ENCODE measurements at regions not wholly inside any gene's neighbourhood (a gene's known extent, or its start where the extent isn't known, plus 50 kb on each side); places are given as distances from the start of the nearest gene placed in this dataset.

- DNase-seq (ENCODE audit: extremely low spot score in 2 of 2) = no peak
- intact Hi-C loops (cut with DNase I) = no loop called here
- Histone ChIP-seq H3K27me3 (no peaks in the 10 kb centered on the region), H3K9me3 (no peaks in the 10 kb centered on the region), H3K4me1 (no peaks in the 10 kb centered on the region), H3K27ac (no peak overlapping the region), H3K4me3 (no peak overlapping the region), H3K36me3 (no peaks in the 10 kb centered on the region)
- TF ChIP-seq POLR2A (IDR thresholded peaks at IDR 0.05) (no peak), POLR2AphosphoS5 (IDR thresholded peaks at IDR 0.05; ENCODE audit: insufficient read depth in 1 of 2, low read depth in 1 of 2) (no peak)
- TF ChIP-seq, protein P1, sequence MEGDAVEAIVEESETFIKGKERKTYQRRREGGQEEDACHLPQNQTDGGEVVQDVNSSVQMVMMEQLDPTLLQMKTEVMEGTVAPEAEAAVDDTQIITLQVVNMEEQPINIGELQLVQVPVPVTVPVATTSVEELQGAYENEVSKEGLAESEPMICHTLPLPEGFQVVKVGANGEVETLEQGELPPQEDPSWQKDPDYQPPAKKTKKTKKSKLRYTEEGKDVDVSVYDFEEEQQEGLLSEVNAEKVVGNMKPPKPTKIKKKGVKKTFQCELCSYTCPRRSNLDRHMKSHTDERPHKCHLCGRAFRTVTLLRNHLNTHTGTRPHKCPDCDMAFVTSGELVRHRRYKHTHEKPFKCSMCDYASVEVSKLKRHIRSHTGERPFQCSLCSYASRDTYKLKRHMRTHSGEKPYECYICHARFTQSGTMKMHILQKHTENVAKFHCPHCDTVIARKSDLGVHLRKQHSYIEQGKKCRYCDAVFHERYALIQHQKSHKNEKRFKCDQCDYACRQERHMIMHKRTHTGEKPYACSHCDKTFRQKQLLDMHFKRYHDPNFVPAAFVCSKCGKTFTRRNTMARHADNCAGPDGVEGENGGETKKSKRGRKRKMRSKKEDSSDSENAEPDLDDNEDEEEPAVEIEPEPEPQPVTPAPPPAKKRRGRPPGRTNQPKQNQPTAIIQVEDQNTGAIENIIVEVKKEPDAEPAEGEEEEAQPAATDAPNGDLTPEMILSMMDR (IDR thresholded peaks at IDR 0.05) = no peak
Observed at GRCh38 chr12:43057566-43057965, 468.0 kb upstream of the PRICKLE1 start.

- Histone ChIP-seq H3K9me3 (no peaks in the 10 kb centered on the region), H3K4me1 (no peaks in the 10 kb centered on the region), H3K27me3 (no peaks in the 10 kb centered on the region), H3K4me3 (no peak overlapping the region), H3K27ac (no peak overlapping the region), H3K36me3 (no peaks in the 10 kb centered on the region)
- DNase-seq (ENCODE audit: extremely low spot score in 2 of 2) = no peak
- intact Hi-C loops (cut with DNase I) = no loop called here
- TF ChIP-seq POLR2A (IDR thresholded peaks at IDR 0.05) = no peak
- TF ChIP-seq POLR2AphosphoS5 (IDR thresholded peaks at IDR 0.05; ENCODE audit: insufficient read depth in 1 of 2, low read depth in 1 of 2) = no peak
- TF ChIP-seq, protein P1 (IDR thresholded peaks at IDR 0.05) = no peak
Observed at GRCh38 chr12:43054085-43054484, 464.5 kb upstream of the PRICKLE1 start.

GRCh38 chr12:43052441-43052840 lies 462.9 kb upstream of the PRICKLE1 start:
- no peaks in the 10 kb centered on the region for H3K36me3 ChIP-seq
- no peaks in the 10 kb centered on the region for H3K9me3 ChIP-seq
- no peaks in the 10 kb centered on the region for H3K27me3 ChIP-seq
- TF ChIP-seq, protein P1 (IDR thresholded peaks at IDR 0.05) = no peak
- TF ChIP-seq POLR2AphosphoS5 (IDR thresholded peaks at IDR 0.05; ENCODE audit: insufficient read depth in 1 of 2, low read depth in 1 of 2) (no peak), POLR2A (IDR thresholded peaks at IDR 0.05) (no peak)
- intact Hi-C loops (cut with DNase I) = no loop called here
- no peak overlapping the region for H3K4me3 ChIP-seq
- H3K27ac ChIP-seq = no peak overlapping the region
- DNase-seq (ENCODE audit: extremely low spot score in 2 of 2) = no peak
- H3K4me1 ChIP-seq = no peaks in the 10 kb centered on the region

- TF ChIP-seq POLR2AphosphoS5 (IDR thresholded peaks at IDR 0.05; ENCODE audit: insufficient read depth in 1 of 2, low read depth in 1 of 2) (no peak), POLR2A (IDR thresholded peaks at IDR 0.05) (no peak)
- TF ChIP-seq, protein P1 (IDR thresholded peaks at IDR 0.05) = no peak
- no peaks in the 10 kb centered on the region for H3K36me3 ChIP-seq
- no peak overlapping the region for H3K4me3 ChIP-seq
- no peak overlapping the region for H3K27ac ChIP-seq
- no peaks in the 10 kb centered on the region for H3K9me3 ChIP-seq
- H3K4me1 ChIP-seq = no peaks in the 10 kb centered on the region
- DNase-seq (ENCODE audit: extremely low spot score in 2 of 2) = no peak
- no peaks in the 10 kb centered on the region for H3K27me3 ChIP-seq
- intact Hi-C loops (cut with DNase I) = no loop called here
Observed at GRCh38 chr12:43044241-43044640, 454.7 kb upstream of the PRICKLE1 start.

GRCh38 chr12:43038991-43039390 lies 449.4 kb upstream of the PRICKLE1 start:
- intact Hi-C loops (cut with DNase I) = no loop called here
- Histone ChIP-seq H3K4me1 (no peaks in the 10 kb centered on the region), H3K4me3 (no peak overlapping the region), H3K27ac (no peak overlapping the region), H3K36me3 (no peaks in the 10 kb centered on the region), H3K9me3 (no peaks in the 10 kb centered on the region), H3K27me3 (no peaks in the 10 kb centered on the region)
- TF ChIP-seq, protein P1 (IDR thresholded peaks at IDR 0.05) = no peak
- TF ChIP-seq POLR2AphosphoS5 (IDR thresholded peaks at IDR 0.05; ENCODE audit: insufficient read depth in 1 of 2, low read depth in 1 of 2) (no peak), POLR2A (IDR thresholded peaks at IDR 0.05) (no peak)
- DNase-seq (ENCODE audit: extremely low spot score in 2 of 2) = no peak

All from vagina (tissue), 2 donors.